NCI-H1436 (cell line): ENCODE measurements at regions not wholly inside any gene's neighbourhood (a gene's known extent, or its start where the extent isn't known, plus 50 kb on each side); places are given as distances from the start of the nearest gene placed in this dataset.

Experiments
- DNase-seq: peaks from one replicate; lab custom pipeline; 2025; lab: John Stamatoyannopoulos, UW

DNA sequence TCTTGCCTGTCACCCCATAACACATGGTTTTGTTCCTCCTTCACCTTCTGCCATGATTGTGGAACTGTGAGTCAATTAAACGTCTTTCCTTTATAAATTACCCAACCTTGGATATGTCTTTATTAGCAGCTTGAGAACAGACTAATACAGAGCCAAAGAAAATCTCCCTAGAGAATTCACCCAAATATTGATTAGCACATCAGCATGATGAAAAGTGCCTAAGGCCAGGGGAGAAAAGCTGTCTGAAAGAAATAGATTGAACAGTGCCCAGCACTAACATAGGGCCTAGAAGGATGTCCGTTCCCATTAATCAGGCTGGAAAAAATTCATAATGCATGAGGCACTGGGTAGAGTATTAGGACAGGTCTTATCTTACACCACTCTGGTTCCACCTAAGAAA lies 111.9 kb upstream of the CALN1 start:
- no peak for DNase-seq

DNA sequence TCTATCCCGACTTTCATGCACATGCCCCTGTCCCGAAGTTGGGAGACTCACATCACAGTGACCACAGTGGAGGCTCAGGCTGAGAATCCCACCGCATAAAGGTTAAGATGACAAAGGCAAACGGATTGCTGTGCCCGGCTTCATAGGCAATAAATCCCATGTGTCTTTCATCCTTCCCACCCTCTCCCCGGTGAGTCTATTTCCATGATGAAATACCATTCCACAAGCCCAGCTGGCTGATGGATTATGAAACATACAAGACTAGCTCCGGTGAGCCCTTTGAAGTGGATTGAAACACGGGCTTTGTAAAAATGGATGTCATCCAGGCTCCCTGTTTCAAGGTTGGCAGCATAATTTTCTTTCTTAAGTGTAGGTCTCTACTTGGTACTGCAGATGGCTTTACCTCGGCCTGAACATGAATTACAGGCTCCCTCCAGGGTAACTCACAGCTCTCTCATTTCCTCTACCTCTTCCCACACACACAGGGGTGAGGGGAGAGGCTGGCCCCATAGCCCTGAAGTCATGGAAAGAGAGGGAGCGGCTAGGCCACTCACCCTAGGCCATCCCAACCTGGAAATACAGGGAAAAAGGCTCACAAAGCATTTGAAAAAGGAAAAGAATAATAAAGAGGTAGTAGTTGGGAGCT lies 92.0 kb upstream of the CALN1 start:
- no peak for DNase-seq

DNA sequence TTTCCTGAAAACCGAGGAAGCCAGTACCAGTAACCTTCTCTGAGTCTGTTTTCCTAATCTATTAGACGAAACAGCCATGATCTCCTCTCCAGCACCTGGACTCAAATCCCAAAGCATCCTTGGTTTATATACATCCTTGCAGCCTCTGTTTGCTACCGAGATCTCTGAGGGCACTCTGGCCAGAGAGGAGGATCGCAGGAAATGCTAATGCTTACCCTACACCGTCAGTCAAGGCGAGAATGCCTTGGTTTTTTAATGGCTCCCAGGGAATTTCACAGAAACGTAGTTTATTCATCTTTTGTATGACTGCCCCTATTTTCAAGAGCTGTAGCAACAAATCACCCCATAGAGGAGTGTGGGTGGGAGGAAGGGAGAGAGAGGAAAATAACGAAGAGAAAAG lies 91.5 kb upstream of the CALN1 start:
- no peak for DNase-seq

DNA sequence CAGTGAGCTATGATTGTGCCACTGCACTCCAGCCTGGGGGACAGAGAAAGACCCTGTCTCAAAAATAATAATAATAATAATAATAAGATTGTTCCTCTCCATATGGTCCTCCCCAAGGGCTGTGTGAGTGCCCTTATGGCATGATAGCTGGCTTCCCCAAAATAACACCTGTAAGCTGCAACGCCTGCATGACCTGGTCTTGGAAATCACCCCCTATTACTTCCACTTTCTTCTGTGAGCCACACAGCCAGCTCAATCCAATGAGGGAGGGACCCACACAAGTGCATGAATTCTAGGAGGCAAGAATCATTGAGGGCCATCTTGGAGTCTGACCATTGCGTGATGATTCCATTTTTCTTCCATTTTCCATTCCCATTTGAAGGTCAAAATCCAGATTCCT lies 82.7 kb upstream of the CALN1 start:
- DNase-seq: no peak

DNA sequence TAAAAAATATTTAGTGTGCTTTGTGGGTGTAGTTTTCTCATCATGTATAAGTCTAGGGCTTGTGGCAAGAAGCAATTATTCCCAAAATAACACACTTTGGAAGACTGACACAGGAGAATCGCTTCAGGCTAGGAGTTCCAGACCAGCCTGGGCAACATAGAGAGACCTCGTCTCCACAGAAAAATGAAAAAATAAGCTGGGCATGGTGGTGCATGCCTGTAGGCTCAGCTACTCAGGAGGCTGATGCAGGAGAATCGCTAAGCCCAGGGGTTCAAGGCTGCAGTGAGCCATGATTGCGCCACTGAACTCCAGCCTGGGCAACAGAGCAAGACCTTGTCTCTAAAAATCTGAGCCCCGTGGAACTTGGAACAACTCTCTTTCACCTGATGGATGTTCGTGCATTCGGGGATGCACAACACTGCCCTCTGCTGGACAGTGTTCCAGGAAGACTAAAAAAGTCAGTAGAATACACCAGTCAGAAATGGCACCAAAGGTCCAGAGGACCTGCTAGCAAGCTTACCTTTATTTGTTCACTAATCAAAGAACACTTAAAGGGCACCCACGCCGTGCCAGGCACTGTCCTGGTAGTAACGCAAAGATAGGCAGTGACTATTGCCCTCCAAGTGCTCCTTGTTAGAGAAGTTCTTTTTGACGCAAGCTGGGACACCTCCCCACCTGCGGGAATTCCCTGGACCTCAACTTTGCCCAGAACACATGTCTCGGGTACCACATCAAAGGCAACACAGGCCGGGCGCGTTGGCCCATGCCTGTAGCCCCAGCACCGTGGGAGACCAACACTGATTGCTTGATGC lies 81.9 kb upstream of the CALN1 start:
- peak; percentile 1 for DNase-seq

DNA sequence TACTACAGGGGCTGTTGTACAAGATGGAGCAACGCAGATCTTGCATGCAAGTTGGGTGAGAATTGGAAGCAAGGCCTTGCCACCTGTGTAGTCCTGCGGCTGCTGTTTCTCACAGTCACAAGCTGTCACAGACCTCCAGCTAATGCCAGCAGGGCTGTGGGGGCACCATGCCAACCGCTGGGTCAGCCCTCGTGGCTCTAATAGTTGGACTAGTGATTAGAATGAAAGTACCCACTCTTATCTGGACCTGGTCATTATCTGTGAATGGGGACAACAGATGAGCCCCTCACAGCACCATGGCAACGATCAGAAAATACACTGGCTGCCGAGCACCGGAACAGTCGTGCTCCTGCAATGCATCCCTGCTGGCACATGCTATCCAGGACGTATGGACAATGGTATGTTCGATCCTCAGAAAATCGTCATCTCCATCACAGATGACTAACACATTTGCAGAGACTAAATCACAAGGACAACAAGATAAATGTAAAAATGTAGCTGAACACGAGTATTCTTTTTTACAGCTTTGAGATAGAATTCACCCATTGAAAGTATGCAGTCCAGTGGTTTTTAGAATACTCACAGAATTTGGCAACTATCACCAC lies 80.4 kb upstream of the CALN1 start:
- no peak for DNase-seq

DNA sequence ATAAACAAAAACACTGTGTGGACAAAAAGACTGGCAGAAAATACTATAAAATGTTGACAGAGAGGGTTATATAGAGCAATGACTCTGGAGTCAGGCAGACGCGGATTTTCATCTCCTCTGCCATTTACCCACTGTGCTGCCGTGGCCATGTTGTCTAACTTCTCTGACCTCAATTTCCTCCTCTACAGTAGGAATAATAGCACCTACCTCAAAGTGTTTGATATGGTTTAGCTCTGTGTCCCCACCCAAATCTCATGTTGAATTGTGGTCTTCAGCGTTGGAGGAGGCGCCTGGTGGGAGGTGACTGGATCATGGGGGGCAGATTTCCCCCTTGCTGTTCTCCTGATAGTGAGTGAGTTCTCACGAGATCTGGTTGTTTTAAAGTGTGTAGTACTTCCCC lies 78.2 kb upstream of the CALN1 start:
- DNase-seq: no peak

DNA sequence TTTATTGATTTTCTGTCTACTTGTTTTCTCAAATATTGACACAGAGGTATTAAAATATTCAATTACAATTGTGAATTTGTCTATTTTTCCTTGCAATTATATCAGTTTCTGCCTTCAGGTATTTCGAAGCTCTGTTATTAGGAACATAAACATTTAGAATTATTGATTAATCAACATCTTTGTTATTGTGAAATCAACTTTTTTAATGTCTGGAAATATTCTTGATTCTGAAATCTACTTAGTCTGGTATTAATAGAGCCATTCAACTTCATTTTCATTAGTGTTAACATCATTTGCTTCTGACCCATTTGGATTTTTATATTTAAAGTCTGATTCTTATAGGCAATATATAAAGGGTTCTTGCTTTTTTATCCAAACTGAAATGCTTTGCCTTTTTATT lies 69.8 kb upstream of the CALN1 start:
- no peak for DNase-seq

DNA sequence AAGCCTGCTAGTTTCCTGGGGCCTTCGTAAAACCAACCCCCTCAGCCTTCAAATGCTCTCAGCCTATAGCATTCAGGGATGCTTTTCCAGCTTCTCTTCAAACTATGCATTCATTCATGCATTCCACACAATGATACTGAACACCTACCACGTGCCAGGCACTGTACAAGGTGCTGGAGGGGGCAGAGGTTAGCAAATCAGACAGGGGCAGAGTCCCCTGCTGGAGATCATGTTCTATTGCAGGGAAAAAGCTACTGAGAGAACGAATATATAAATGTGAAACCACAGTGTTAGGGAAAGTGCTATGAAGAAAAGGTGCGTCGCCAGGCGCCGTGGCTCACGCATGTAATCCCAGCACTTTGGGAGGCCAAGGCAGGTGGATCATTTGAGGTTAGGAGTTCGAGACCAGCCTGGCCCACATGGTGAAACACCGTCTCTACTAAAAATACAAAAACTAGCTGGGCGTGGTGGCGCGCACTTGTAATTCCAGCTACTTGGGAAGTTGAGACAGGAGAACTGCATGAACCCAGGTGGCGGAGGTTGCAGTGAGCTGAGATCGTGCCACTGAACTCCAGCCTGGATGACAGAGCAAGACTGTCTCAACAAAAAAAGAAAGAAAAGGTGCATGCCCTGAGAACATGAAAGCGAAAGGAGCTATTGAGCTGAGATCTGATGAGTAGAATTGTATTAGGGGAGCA lies 64.6 kb upstream of the CALN1 start:
- no peak for DNase-seq

DNA sequence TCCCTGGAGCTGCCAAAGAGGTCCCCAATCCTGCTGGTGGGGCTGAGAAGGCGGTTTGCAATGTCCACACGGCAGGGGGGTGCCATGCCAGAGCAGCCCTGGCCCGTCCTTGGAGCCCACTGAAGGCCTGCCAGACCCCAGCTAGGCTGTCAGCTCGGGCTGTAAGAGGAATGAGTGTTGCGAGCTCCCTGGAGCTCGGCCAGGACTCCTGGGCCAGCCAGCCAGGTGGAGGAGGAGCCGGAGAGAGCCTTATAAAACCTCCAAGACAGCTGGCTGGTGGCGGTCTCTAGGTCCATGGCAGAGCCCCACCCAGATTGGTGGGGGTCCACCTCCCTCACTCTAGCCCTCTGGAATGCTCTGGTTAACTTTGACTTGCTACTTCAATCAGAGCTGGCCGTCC lies 55.1 kb upstream of the CALN1 start:
- no peak for DNase-seq

DNA sequence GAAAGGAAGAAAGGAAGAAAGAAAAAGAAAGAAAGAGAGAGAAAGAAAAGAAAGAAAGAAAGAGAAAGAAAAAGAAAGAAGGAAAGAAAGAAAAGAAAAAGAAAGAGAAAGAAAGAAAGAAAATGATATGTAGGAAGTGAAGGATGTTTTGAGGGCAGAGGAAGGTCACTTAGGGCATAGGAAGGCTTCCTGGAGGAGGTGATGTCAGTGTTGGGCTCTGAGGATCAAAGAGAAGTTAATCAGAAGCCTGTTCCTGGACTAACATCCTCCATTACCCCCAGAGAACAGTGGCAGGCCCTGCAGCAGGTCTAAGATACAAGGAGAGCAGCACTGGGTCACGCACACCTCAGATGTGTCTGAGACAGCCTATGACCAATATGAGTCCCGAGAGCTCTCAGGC lies 54.7 kb upstream of the CALN1 start:
- DNase-seq: no peak

DNA sequence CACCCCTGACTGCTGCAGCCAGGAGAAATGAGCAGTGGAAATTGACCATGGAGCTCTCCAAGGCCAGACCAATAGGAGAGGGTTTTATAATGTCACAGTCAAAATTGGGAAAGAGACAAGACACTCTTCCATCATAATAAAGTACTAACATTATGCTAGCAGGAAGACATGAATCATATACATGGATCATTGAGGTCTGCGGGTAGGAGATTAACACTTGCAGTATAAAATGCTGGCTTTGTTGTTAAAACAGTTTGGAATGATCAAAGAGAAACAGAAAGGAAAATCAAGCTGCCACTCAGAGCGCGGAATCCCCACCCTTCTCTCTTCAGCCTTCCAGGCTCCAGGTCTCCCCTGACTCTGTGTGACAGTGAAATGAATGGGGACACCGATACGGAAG lies 53.4 kb upstream of the CALN1 start:
- no peak for DNase-seq

DNA sequence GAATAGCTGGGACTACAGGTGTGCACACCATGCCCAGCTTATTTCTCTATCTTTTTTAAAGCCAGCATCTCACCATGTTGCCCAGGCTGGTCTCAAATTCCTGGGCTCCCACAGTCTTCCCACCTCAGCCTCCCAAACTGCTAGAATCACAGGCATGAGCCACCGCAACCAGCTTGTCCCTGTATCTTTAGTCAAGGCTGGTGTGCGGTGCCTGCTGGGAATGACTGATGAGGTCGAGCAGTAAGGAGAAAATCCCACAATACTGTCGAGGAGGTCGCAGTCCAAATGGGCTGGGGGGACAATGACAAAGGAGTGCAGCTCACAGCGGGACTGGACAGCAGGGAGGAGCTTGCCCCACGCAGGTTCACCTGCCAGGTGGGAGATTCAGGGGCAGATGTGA lies 50.2 kb upstream of the CALN1 start:
- DNase-seq: no peak
